Stimulated activated naive CD8-positive, alpha-beta T cell treated with anti-CD3 and anti-CD28 coated beads, Interleukin-15, Interleukin-2, amounts not matched to agents 100 ng/mL and 50 ng/mL, for 24 hours (primary cell): ENCODE measurements at regions not wholly inside any gene's neighbourhood (a gene's known extent, or its start where the extent isn't known, plus 50 kb on each side); places are given as distances from the start of the nearest gene placed in this dataset.

ENCODE experiments used
- H3K27ac Mint-ChIP-seq: one replicate; pipeline ENCODE4 v1.8.0; 2021; ENCODE audit warnings: mild to moderate bottlenecking, mixed read lengths
- H3K27me3 Mint-ChIP-seq: one replicate; pipeline ENCODE4 v1.8.0; 2021; ENCODE audit warnings: mixed read lengths
- H3K36me3 Mint-ChIP-seq: one replicate; pipeline ENCODE4 v1.8.0; 2021; ENCODE audit warnings: low read depth, mixed read lengths
- H3K4me1 Mint-ChIP-seq: one replicate; pipeline ENCODE4 v1.8.0; 2021; ENCODE audit warnings: low read depth, mixed read lengths
- H3K4me3 Mint-ChIP-seq: one replicate; pipeline ENCODE4 v1.8.0; 2021; ENCODE audit warnings: mild to moderate bottlenecking, mixed read lengths
- H3K9me3 Mint-ChIP-seq: one replicate; pipeline ENCODE4 v1.8.0; 2021; ENCODE audit warnings: mixed read lengths

- H3K4me3 Mint-ChIP-seq: no peak overlapping the region
Observed at GRCh38 chr5:68352166-68352565, 136.6 kb downstream of the PIK3R1 start.

GRCh38 chr5:68353605-68354004 is 138.0 kb downstream of the PIK3R1 start:
- no peaks in the 10 kb centered on the region for H3K27me3 Mint-ChIP-seq
- H3K36me3 Mint-ChIP-seq: no peaks in the 10 kb centered on the region
- H3K27ac Mint-ChIP-seq: no peak overlapping the region
- H3K4me3 Mint-ChIP-seq: no peak overlapping the region
- peaks cover 4% of the 10 kb centered on the region for H3K4me1 Mint-ChIP-seq
- no peaks in the 10 kb centered on the region for H3K9me3 Mint-ChIP-seq

More at GRCh38 chr5:68352166-68352565, 136.6 kb downstream of the PIK3R1 start:
- no peaks in the 10 kb centered on the region for H3K27me3 Mint-ChIP-seq
- H3K36me3 Mint-ChIP-seq: no peaks in the 10 kb centered on the region
- no peak overlapping the region for H3K27ac Mint-ChIP-seq
- H3K9me3 Mint-ChIP-seq: peaks cover 7% of the 10 kb centered on the region
- H3K4me1 Mint-ChIP-seq: peaks cover 4% of the 10 kb centered on the region

GRCh38 chr5:68354315-68354714 is 138.8 kb downstream of the PIK3R1 start:
- Mint-ChIP-seq H3K36me3 (no peaks in the 10 kb centered on the region), H3K27ac (no peak overlapping the region), H3K9me3 (no peaks in the 10 kb centered on the region), H3K27me3 (no peaks in the 10 kb centered on the region), H3K4me3 (no peak overlapping the region), H3K4me1 (peaks cover 4% of the 10 kb centered on the region)

GRCh38 chr5:68356216-68356615 is 140.7 kb downstream of the PIK3R1 start:
- peaks cover 15% of the 10 kb centered on the region for H3K4me1 Mint-ChIP-seq
- no peak overlapping the region for H3K27ac Mint-ChIP-seq
- H3K4me3 Mint-ChIP-seq: no peak overlapping the region
- no peaks in the 10 kb centered on the region for H3K36me3 Mint-ChIP-seq
- H3K27me3 Mint-ChIP-seq: no peaks in the 10 kb centered on the region
- no peaks in the 10 kb centered on the region for H3K9me3 Mint-ChIP-seq

GRCh38 chr5:68356623-68357022 is 141.1 kb downstream of the PIK3R1 start:
- H3K36me3 Mint-ChIP-seq: no peaks in the 10 kb centered on the region
- no peaks in the 10 kb centered on the region for H3K9me3 Mint-ChIP-seq
- H3K4me3 Mint-ChIP-seq: no peak overlapping the region
- H3K4me1 Mint-ChIP-seq: peaks cover 15% of the 10 kb centered on the region
- H3K27me3 Mint-ChIP-seq: no peaks in the 10 kb centered on the region
- H3K27ac Mint-ChIP-seq: no peak overlapping the region

GRCh38 chr5:68359699-68360098 is 144.1 kb downstream of the PIK3R1 start:
- no peaks in the 10 kb centered on the region for H3K27me3 Mint-ChIP-seq
- peaks cover 11% of the 10 kb centered on the region for H3K4me1 Mint-ChIP-seq
- no peaks in the 10 kb centered on the region for H3K36me3 Mint-ChIP-seq
- peaks cover 4% of the 10 kb centered on the region for H3K9me3 Mint-ChIP-seq
- H3K27ac Mint-ChIP-seq: no peak overlapping the region
- no peak overlapping the region for H3K4me3 Mint-ChIP-seq

- no peaks in the 10 kb centered on the region for H3K27me3 Mint-ChIP-seq
- H3K4me1 Mint-ChIP-seq: peaks cover 25% of the 10 kb centered on the region
- no peaks in the 10 kb centered on the region for H3K36me3 Mint-ChIP-seq
- H3K9me3 Mint-ChIP-seq: peaks cover 4% of the 10 kb centered on the region
- no peak overlapping the region for H3K4me3 Mint-ChIP-seq
- H3K27ac Mint-ChIP-seq: no peak overlapping the region
Observed at GRCh38 chr5:68362331-68362730, 146.8 kb downstream of the PIK3R1 start.

- H3K4me3 Mint-ChIP-seq: no peak overlapping the region
- H3K36me3 Mint-ChIP-seq: no peaks in the 10 kb centered on the region
- no peak overlapping the region for H3K27ac Mint-ChIP-seq
- H3K27me3 Mint-ChIP-seq: no peaks in the 10 kb centered on the region
- H3K4me1 Mint-ChIP-seq: peaks cover 46% of the 10 kb centered on the region
- peaks cover 4% of the 10 kb centered on the region for H3K9me3 Mint-ChIP-seq
Observed at GRCh38 chr5:68365889-68366288, 150.3 kb downstream of the PIK3R1 start.

GRCh38 chr5:68367287-68367686 is 151.7 kb downstream of the PIK3R1 start:
- Mint-ChIP-seq H3K36me3 (no peaks in the 10 kb centered on the region), H3K4me1 (peaks cover 52% of the 10 kb centered on the region), H3K9me3 (peaks cover 4% of the 10 kb centered on the region), H3K27me3 (no peaks in the 10 kb centered on the region), H3K4me3 (no peak overlapping the region), H3K27ac (no peak overlapping the region)

GRCh38 chr5:68367717-68368116 is 152.2 kb downstream of the PIK3R1 start:
- H3K36me3 Mint-ChIP-seq: no peaks in the 10 kb centered on the region
- H3K4me1 Mint-ChIP-seq: peaks cover 54% of the 10 kb centered on the region
- no peaks in the 10 kb centered on the region for H3K9me3 Mint-ChIP-seq
- no peaks in the 10 kb centered on the region for H3K27me3 Mint-ChIP-seq
- peak overlapping the region; percentile 27 for H3K27ac Mint-ChIP-seq
- H3K4me3 Mint-ChIP-seq: no peak overlapping the region

- Mint-ChIP-seq H3K27me3 (no peaks in the 10 kb centered on the region), H3K4me1 (peaks cover 54% of the 10 kb centered on the region), H3K9me3 (no peaks in the 10 kb centered on the region), H3K36me3 (no peaks in the 10 kb centered on the region), H3K4me3 (peak overlapping the region; percentile 18), H3K27ac (peak overlapping the region; percentile 59)
Observed at GRCh38 chr5:68368311-68369022, 152.9 kb downstream of the PIK3R1 start.

GRCh38 chr5:68369023-68369359 is 153.4 kb downstream of the PIK3R1 start:
- H3K4me3 Mint-ChIP-seq: peak overlapping the region; percentile 18
- H3K4me1 Mint-ChIP-seq: peaks cover 54% of the 10 kb centered on the region
- no peaks in the 10 kb centered on the region for H3K27me3 Mint-ChIP-seq
- no peaks in the 10 kb centered on the region for H3K36me3 Mint-ChIP-seq
- peak overlapping the region; percentile 59 for H3K27ac Mint-ChIP-seq
- no peaks in the 10 kb centered on the region for H3K9me3 Mint-ChIP-seq

- Mint-ChIP-seq H3K27me3 (no peaks in the 10 kb centered on the region), H3K36me3 (no peaks in the 10 kb centered on the region), H3K9me3 (no peaks in the 10 kb centered on the region), H3K4me3 (peak overlapping the region; percentile 64), H3K4me1 (peaks cover 54% of the 10 kb centered on the region), H3K27ac (peak overlapping the region; percentile 55)
Observed at GRCh38 chr5:68369457-68370125, 154.0 kb downstream of the PIK3R1 start.

GRCh38 chr5:68370196-68370595 is 154.6 kb downstream of the PIK3R1 start:
- no peaks in the 10 kb centered on the region for H3K27me3 Mint-ChIP-seq
- H3K9me3 Mint-ChIP-seq: no peaks in the 10 kb centered on the region
- peak overlapping the region; percentile 18 for H3K27ac Mint-ChIP-seq
- no peak overlapping the region for H3K4me3 Mint-ChIP-seq
- H3K4me1 Mint-ChIP-seq: peaks cover 57% of the 10 kb centered on the region
- no peaks in the 10 kb centered on the region for H3K36me3 Mint-ChIP-seq

- Mint-ChIP-seq H3K36me3 (no peaks in the 10 kb centered on the region), H3K4me1 (peaks cover 49% of the 10 kb centered on the region), H3K4me3 (no peak overlapping the region), H3K27me3 (no peaks in the 10 kb centered on the region), H3K9me3 (no peaks in the 10 kb centered on the region), H3K27ac (no peak overlapping the region)
Observed at GRCh38 chr5:68371607-68372006, 156.1 kb downstream of the PIK3R1 start.

- Mint-ChIP-seq H3K4me3 (no peak overlapping the region), H3K27me3 (no peaks in the 10 kb centered on the region), H3K9me3 (no peaks in the 10 kb centered on the region), H3K4me1 (peaks cover 44% of the 10 kb centered on the region), H3K36me3 (no peaks in the 10 kb centered on the region), H3K27ac (peak overlapping the region; percentile 59)
Observed at GRCh38 chr5:68372161-68372560, 156.6 kb downstream of the PIK3R1 start.
